IMR-90 (cell line): ENCODE measurements at regions not wholly inside any gene's neighbourhood (a gene's known extent, or its start where the extent isn't known, plus 50 kb on each side); places are given as distances from the start of the nearest gene placed in this dataset.

Experiments used
- ATAC-seq: fragments of 200-7000 bp; cut with Tn5 transposase; 2 replicates; pipeline ENCODE4 v1.9.1; 2020; ENCODE audit warnings: low read depth, mild to moderate bottlenecking, moderate library complexity
- BruUV-seq: library from RNA; stranded (reverse); fragments of 400-500 nt; replicated peaks from 2 replicates; lab custom pipeline; 2021; lab: Mats Ljungman, UMichigan
- CTCF ChIA-PET: fragments of 300-600 bp; formaldehyde crosslinking; extraction: SDS; loops from one replicate; lab custom pipeline; 2021; ENCODE audit warnings: antibody characterized with exemption; lab: Yijun Ruan, JAX
- POLR2A ChIA-PET: fragments of 300-600 bp; sonication (Branson Sonifier 250); formaldehyde crosslinking; loops from one replicate; lab custom pipeline; 2022; ENCODE audit warnings: antibody characterized with exemption; ENCODE audit not compliant: unreplicated experiment; lab: Charles Lee
- DNase-seq: peaks from one replicate; pipeline ENCODE4 v3.0.0; 2013
- H2AFZ ChIP-seq: replicated peaks from 2 replicates; pipeline ENCODE3; 2013; ENCODE audit warnings: low read length, mild to moderate bottlenecking; ENCODE audit not compliant: poor library complexity
- H2AK5ac ChIP-seq: 2 replicates; pipeline ENCODE4 v1.6.1; 2013; ENCODE audit warnings: low read depth, low read length, inconsistent platforms
- H2AK9ac ChIP-seq: replicated peaks from 2 replicates; pipeline ENCODE3; 2013; ENCODE audit warnings: mild to moderate bottlenecking, low read depth, low read length, moderate library complexity; ENCODE audit not compliant: poor library complexity
- H2BK120ac ChIP-seq: 2 replicates; pipeline ENCODE4 v1.6.1; 2013; ENCODE audit warnings: low read depth, low read length, inconsistent platforms
- H2BK15ac ChIP-seq: 3 replicates; pipeline ENCODE4 v1.6.1; 2013; ENCODE audit warnings: low read depth, low read length, inconsistent platforms
- H2BK20ac ChIP-seq: 2 replicates; pipeline ENCODE4 v1.6.1; 2013; ENCODE audit warnings: low read depth, mild to moderate bottlenecking, inconsistent platforms, low read length, moderate library complexity
- H2BK5ac ChIP-seq: 2 replicates; pipeline ENCODE4 v1.6.1; 2013; ENCODE audit warnings: mild to moderate bottlenecking, low read depth, low read length, inconsistent platforms; ENCODE audit not compliant: poor library complexity, severe bottlenecking
- H3K14ac ChIP-seq: replicated peaks from 2 replicates; pipeline ENCODE4 v1.6.1; 2013; ENCODE audit warnings: low read depth, low read length, inconsistent platforms
- H3K18ac ChIP-seq: 2 replicates; pipeline ENCODE4 v1.6.1; 2013; ENCODE audit warnings: low read depth, low read length, control low read depth
- H3K23ac ChIP-seq: 2 replicates; pipeline ENCODE4 v1.6.1; 2013; ENCODE audit warnings: low read depth, low read length, inconsistent platforms
- H3K27ac ChIP-seq: 2 replicates; pipeline ENCODE4 v1.5.1; 2013; ENCODE audit warnings: mild to moderate bottlenecking, control low read depth, low read length; ENCODE audit not compliant: insufficient read depth
- H3K27me3 ChIP-seq: 2 replicates; pipeline ENCODE4 v1.6.1; 2013; ENCODE audit warnings: low read length; ENCODE audit not compliant: control insufficient read depth, insufficient read depth
- H3K36me3 ChIP-seq: 2 replicates; pipeline ENCODE4 v1.6.1; 2013; ENCODE audit warnings: low read length, mixed read lengths; ENCODE audit not compliant: control insufficient read depth, insufficient read depth
- H3K4ac ChIP-seq: 2 replicates; pipeline ENCODE4 v1.6.1; 2013; ENCODE audit warnings: low read depth, low read length, inconsistent platforms
- H3K4me1 ChIP-seq: 2 replicates; pipeline ENCODE4 v1.6.1; 2013; ENCODE audit warnings: low read length, mixed read lengths; ENCODE audit not compliant: control insufficient read depth, insufficient read depth
- H3K4me2 ChIP-seq: 2 replicates; pipeline ENCODE4 v1.6.1; 2013; ENCODE audit warnings: low read depth, mild to moderate bottlenecking, control low read depth, low read length, moderate library complexity
- H3K4me3 ChIP-seq: 2 replicates; pipeline ENCODE4 v1.5.1; 2013; ENCODE audit warnings: low read depth, mild to moderate bottlenecking, control low read depth, low read length, moderate library complexity; ENCODE audit not compliant: insufficient read depth
- H3K56ac ChIP-seq: 2 replicates; pipeline ENCODE4 v1.6.1; 2013; ENCODE audit warnings: low read length, inconsistent platforms; ENCODE audit not compliant: insufficient read depth; ENCODE audit errors: extremely low read depth
- H3K79me1 ChIP-seq, 2 experiments: 2 replicates each; pipeline ENCODE4 v1.6.1; 2013; ENCODE audit warnings: low read length in 2 of 2, inconsistent platforms in 1 of 2, low read depth in 1 of 2
- H3K9ac ChIP-seq: 2 replicates; pipeline ENCODE4 v1.6.1; 2013; ENCODE audit warnings: low read depth, low read length, control low read depth
- H3K9me1 ChIP-seq: 2 replicates; pipeline ENCODE4 v1.6.1; 2013; ENCODE audit warnings: low read length, inconsistent platforms; ENCODE audit not compliant: insufficient read depth
- H3K9me3 ChIP-seq: 2 replicates; pipeline ENCODE4 v1.6.1; 2013; ENCODE audit warnings: low read length; ENCODE audit not compliant: control insufficient read depth, insufficient read depth
- H4K20me1 ChIP-seq: 2 replicates; pipeline ENCODE4 v1.6.1; 2013; ENCODE audit warnings: low read length, inconsistent platforms; ENCODE audit not compliant: insufficient read depth
- H4K5ac ChIP-seq: 2 replicates; pipeline ENCODE4 v1.6.1; 2013; ENCODE audit warnings: mild to moderate bottlenecking, low read depth, low read length, control low read depth
- H4K8ac ChIP-seq, 2 experiments: 2 replicates each; pipeline ENCODE4 v1.6.1; 2013; ENCODE audit warnings: low read depth in 2 of 2, low read length in 2 of 2, control low read depth in 1 of 2, inconsistent platforms in 1 of 2
- H4K91ac ChIP-seq: 2 replicates; pipeline ENCODE4 v1.6.1; 2013; ENCODE audit warnings: low read depth, low read length, inconsistent platforms; ENCODE audit not compliant: insufficient read depth
- BHLHE40 ChIP-seq: fragments of 150-350 bp; IDR thresholded peaks from 2 replicates; pipeline ENCODE4 v1.6.1; 2016; ENCODE audit warnings: mild to moderate bottlenecking, low read depth, low read length
- CEBPB ChIP-seq: IDR thresholded peaks from 2 replicates; pipeline ENCODE4 v1.6.1; 2012; ENCODE audit warnings: low read depth, low read length, improper control_type of control experiment
- MAZ ChIP-seq: IDR thresholded peaks from 2 replicates; pipeline ENCODE4 v1.6.1; 2012; ENCODE audit warnings: low read depth, mild to moderate bottlenecking, low read length, improper control_type of control experiment, moderate library complexity, borderline replicate concordance
- MXI1 ChIP-seq: IDR thresholded peaks from 2 replicates; pipeline ENCODE4 v1.6.1; 2012; ENCODE audit warnings: low read depth, mild to moderate bottlenecking, low read length, moderate library complexity, borderline replicate concordance
- POLR2A ChIP-seq: IDR thresholded peaks from 2 replicates; pipeline ENCODE4 v1.6.1; 2012; ENCODE audit warnings: mild to moderate bottlenecking, low read depth, low read length
- RAD21 ChIP-seq: IDR thresholded peaks from 2 replicates; pipeline ENCODE4 v1.6.1; 2012; ENCODE audit warnings: low read length, improper control_type of control experiment
- RFX5 ChIP-seq: IDR thresholded peaks from 2 replicates; pipeline ENCODE4 v1.8.0; 2012; ENCODE audit warnings: low read depth, mild to moderate bottlenecking, low read length, moderate library complexity
- SMC3 ChIP-seq: fragments of 150-350 bp; IDR thresholded peaks from 2 replicates; pipeline ENCODE4 v1.6.1; 2016; ENCODE audit warnings: low read depth, mild to moderate bottlenecking, antibody characterized with exemption, low read length, moderate library complexity
- USF2 ChIP-seq: fragments of 150-350 bp; IDR thresholded peaks from 2 replicates; pipeline ENCODE4 v1.6.1; 2017; ENCODE audit warnings: mild to moderate bottlenecking, antibody characterized with exemption, low read length, low read depth
- dilution Hi-C: fragments of 300-500 bp; cut with HindIII; formaldehyde crosslinking; loops from one replicate; pipeline ENCODE4 v1.14.3; 2018; ENCODE audit warnings: low sequenced_read_pairs; ENCODE audit not compliant: unreplicated experiment
- in situ Hi-C: fragments of 300-500 bp; cut with MboI; formaldehyde crosslinking; loops from 3 replicates; pipeline ENCODE4 v1.14.3; 2019; ENCODE audit warnings: low sequenced_read_pairs, inconsistent platforms, mixed read lengths
- intact Hi-C: fragments of 100-400 bp; cut with micrococcal nuclease; formaldehyde crosslinking; loops from 2 replicates; pipeline ENCODE4 v1.10.0; 2022
- TF ChIP-seq, protein P1 (sequence below): conservative IDR thresholded peaks from 2 replicates; pipeline ENCODE4 v1.5.1; 2012; ENCODE audit warnings: mild to moderate bottlenecking, low read depth, low read length, improper control_type of control experiment

- no peak overlapping the region for H2BK120ac ChIP-seq
- H3K18ac ChIP-seq = no peak overlapping the region
- no peak overlapping the region for H3K9ac ChIP-seq
- in situ Hi-C loops = no loop called here
- H2BK15ac ChIP-seq = no peak overlapping the region
- no peaks in the 10 kb centered on the region for H3K4me1 ChIP-seq
- H2BK20ac ChIP-seq = no peak overlapping the region
- H3K4me2 ChIP-seq = no peak overlapping the region
- H3K23ac ChIP-seq = no peak overlapping the region
- ATAC-seq = no peak
- no peak overlapping the region for H2AK9ac ChIP-seq
- no peak overlapping the region for H4K5ac ChIP-seq
- no peaks in the 10 kb centered on the region for H3K9me1 ChIP-seq
- no peak overlapping the region for H4K8ac ChIP-seq
- no peak overlapping the region for H3K4ac ChIP-seq
- no peak overlapping the region for H2AK5ac ChIP-seq
- ChIA-PET POLR2A (no interaction called here), CTCF (no interaction called here)
- no peak overlapping the region for H3K56ac ChIP-seq
- H2AFZ ChIP-seq = no peak overlapping the region
- H2BK5ac ChIP-seq = no peak overlapping the region
- BruUV-seq = no TSS peak
- H3K36me3 ChIP-seq = no peaks in the 10 kb centered on the region
- H3K27ac ChIP-seq = no peak overlapping the region
- intact Hi-C loops = no loop called here
- H3K9me3 ChIP-seq = peaks cover 3% of the 10 kb centered on the region; the same call in 1 of the 2 replicates
- H3K14ac ChIP-seq = no peak overlapping the region
- peak; percentile 19 for DNase-seq
- H3K27me3 ChIP-seq = peaks cover 41% of the 10 kb centered on the region
- no peaks in the 10 kb centered on the region for H4K20me1 ChIP-seq
- no peak overlapping the region for H3K4me3 ChIP-seq
- no peak overlapping the region for H4K91ac ChIP-seq
- no peaks in the 10 kb centered on the region for H3K79me1 ChIP-seq
- dilution Hi-C loops = no loop called here
- no peak for TF ChIP-seq POLR2A
- TF ChIP-seq, protein P1, sequence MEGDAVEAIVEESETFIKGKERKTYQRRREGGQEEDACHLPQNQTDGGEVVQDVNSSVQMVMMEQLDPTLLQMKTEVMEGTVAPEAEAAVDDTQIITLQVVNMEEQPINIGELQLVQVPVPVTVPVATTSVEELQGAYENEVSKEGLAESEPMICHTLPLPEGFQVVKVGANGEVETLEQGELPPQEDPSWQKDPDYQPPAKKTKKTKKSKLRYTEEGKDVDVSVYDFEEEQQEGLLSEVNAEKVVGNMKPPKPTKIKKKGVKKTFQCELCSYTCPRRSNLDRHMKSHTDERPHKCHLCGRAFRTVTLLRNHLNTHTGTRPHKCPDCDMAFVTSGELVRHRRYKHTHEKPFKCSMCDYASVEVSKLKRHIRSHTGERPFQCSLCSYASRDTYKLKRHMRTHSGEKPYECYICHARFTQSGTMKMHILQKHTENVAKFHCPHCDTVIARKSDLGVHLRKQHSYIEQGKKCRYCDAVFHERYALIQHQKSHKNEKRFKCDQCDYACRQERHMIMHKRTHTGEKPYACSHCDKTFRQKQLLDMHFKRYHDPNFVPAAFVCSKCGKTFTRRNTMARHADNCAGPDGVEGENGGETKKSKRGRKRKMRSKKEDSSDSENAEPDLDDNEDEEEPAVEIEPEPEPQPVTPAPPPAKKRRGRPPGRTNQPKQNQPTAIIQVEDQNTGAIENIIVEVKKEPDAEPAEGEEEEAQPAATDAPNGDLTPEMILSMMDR = peak; percentile 37
- no peak for TF ChIP-seq BHLHE40
- peak; percentile 38 for TF ChIP-seq SMC3
- no peak for TF ChIP-seq MAZ
- peak; percentile 39; the same call in 1 of the 2 replicates for TF ChIP-seq CEBPB
- TF ChIP-seq USF2 = no peak
- TF ChIP-seq MXI1 = no peak
- peak; percentile 42 for TF ChIP-seq RAD21
- TF ChIP-seq RFX5 = no peak
These were observed 83.1 kb upstream of the RASGRP1 start for GRCh38 chr15:38647683-38648082.
